Cardiac muscle cell (in vitro differentiated cells and primary cell): ENCODE measurements at regions not wholly inside any gene's neighbourhood (a gene's known extent, or its start where the extent isn't known, plus 50 kb on each side); places are given as distances from the start of the nearest gene placed in this dataset.

Source experiments
- DNase-seq, 2 donors: peaks; one replicate each; pipeline versions ENCODE4 v3.0.0 to v3.0.0-alpha.2; 2010 to 2017; ENCODE audit warnings: low read depth in 1 of 2, low spot score in 1 of 2
- H3K27ac ChIP-seq: fragments of 200-600 bp; sonication (generic); 2 replicates; pipeline ENCODE4 v1.5.1; 2016
- H3K27me3 ChIP-seq: fragments of 200-600 bp; sonication (generic); 2 replicates; pipeline ENCODE4 v1.6.0; 2016; ENCODE audit warnings: control low read depth
- H3K36me3 ChIP-seq: fragments of 200-600 bp; sonication (generic); 2 replicates; pipeline ENCODE4 v1.5.1; 2016; ENCODE audit warnings: control low read depth
- H3K4me1 ChIP-seq: fragments of 200-600 bp; sonication (generic); 2 replicates; pipeline ENCODE4 v1.8.1; 2017; ENCODE audit warnings: low read depth, mild to moderate bottlenecking, mixed run types
- H3K4me3 ChIP-seq: fragments of 200-600 bp; sonication (generic); 2 replicates; pipeline ENCODE4 v1.5.1; 2016; ENCODE audit warnings: mild to moderate bottlenecking
- H3K9me3 ChIP-seq: fragments of 200-600 bp; sonication (generic); 2 replicates; pipeline ENCODE4 v1.5.1; 2017; ENCODE audit warnings: low read depth, mild to moderate bottlenecking, control low read depth
- TF ChIP-seq, protein P1 (sequence below): IDR thresholded peaks from 2 replicates; pipeline ENCODE4 v1.5.1; 2012; ENCODE audit warnings: low read depth, mild to moderate bottlenecking, low read length

DNA sequence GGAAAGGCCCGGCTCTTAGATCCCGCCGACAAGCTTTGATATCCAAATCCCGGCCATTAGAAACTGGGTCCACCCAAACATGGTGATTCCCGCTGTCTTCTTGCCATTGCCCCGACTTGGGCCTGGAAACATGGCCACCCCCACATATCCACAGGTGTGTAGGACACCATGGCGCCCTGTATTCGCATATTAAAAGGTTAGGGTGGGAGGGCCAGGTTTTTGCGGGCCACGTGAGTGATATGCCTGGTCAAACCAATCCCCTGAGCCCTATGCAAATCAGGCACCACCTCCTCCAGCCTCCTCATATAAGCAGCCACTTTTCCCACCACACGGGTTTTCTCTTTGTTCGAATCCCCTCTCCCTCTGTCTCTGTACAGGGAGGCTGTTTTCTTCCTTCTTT is 766.4 kb downstream of the UQCRFS1 start:
- Histone ChIP-seq H3K27ac (no peak overlapping the region), H3K9me3 (no peaks in the 10 kb centered on the region), H3K4me1 (no peaks in the 10 kb centered on the region), H3K4me3 (no peak overlapping the region), H3K36me3 (no peaks in the 10 kb centered on the region), H3K27me3 (no peaks in the 10 kb centered on the region)
- DNase-seq, result no peak
- TF ChIP-seq, protein P1, sequence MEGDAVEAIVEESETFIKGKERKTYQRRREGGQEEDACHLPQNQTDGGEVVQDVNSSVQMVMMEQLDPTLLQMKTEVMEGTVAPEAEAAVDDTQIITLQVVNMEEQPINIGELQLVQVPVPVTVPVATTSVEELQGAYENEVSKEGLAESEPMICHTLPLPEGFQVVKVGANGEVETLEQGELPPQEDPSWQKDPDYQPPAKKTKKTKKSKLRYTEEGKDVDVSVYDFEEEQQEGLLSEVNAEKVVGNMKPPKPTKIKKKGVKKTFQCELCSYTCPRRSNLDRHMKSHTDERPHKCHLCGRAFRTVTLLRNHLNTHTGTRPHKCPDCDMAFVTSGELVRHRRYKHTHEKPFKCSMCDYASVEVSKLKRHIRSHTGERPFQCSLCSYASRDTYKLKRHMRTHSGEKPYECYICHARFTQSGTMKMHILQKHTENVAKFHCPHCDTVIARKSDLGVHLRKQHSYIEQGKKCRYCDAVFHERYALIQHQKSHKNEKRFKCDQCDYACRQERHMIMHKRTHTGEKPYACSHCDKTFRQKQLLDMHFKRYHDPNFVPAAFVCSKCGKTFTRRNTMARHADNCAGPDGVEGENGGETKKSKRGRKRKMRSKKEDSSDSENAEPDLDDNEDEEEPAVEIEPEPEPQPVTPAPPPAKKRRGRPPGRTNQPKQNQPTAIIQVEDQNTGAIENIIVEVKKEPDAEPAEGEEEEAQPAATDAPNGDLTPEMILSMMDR, result no peak

DNA sequence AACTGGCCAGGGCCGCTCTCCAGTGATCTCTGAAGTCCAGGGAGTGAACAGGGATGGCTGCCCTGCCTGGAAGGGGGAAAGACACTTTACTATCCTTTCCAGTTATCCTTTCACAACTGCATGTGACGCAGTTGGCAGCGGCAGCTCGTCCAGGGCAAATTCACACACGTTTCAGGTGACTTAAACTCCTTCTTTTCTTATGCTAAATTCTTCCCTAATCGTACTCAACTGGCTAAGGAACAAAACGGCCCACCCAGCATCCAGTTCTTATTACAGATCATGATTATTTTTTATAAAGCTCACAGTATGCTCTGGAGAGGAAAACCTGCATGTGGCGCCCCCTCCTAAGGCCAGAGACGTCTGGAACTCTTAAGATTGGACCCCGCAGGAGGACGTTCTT is 767.1 kb downstream of the UQCRFS1 start:
- DNase-seq, result no peak
- TF ChIP-seq, protein P1, result no peak

DNA sequence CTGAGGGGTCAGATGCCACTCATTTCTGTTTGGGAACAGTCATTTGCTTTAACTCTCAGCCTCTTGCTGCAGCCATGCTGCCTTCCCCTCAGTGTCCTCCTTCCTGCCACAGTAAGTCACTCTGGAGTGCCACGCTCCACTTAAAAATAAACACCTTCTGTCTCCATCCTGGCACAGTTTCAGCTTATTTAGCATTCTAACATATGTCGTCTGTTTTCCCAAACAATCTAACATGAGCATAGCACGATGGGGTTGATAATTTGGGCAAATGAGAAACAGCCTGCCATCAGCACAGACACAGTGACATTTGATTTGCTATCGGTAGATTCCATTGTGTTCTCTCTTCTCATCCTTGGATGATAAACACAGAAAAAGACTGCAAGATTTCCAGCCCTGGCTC is 768.6 kb downstream of the UQCRFS1 start:
- Histone ChIP-seq H3K36me3 (no peaks in the 10 kb centered on the region), H3K4me1 (no peaks in the 10 kb centered on the region), H3K27ac (no peak overlapping the region), H3K4me3 (no peak overlapping the region), H3K27me3 (no peaks in the 10 kb centered on the region), H3K9me3 (no peaks in the 10 kb centered on the region)
- TF ChIP-seq, protein P1, result no peak
- DNase-seq, result no peak

More for the DNA sequence above, 767.1 kb downstream of the UQCRFS1 start:
- H3K36me3 ChIP-seq, result no peaks in the 10 kb centered on the region
- no peak overlapping the region for H3K27ac ChIP-seq
- no peaks in the 10 kb centered on the region for H3K9me3 ChIP-seq
- no peaks in the 10 kb centered on the region for H3K27me3 ChIP-seq
- no peaks in the 10 kb centered on the region for H3K4me1 ChIP-seq
- H3K4me3 ChIP-seq, result no peak overlapping the region

DNA sequence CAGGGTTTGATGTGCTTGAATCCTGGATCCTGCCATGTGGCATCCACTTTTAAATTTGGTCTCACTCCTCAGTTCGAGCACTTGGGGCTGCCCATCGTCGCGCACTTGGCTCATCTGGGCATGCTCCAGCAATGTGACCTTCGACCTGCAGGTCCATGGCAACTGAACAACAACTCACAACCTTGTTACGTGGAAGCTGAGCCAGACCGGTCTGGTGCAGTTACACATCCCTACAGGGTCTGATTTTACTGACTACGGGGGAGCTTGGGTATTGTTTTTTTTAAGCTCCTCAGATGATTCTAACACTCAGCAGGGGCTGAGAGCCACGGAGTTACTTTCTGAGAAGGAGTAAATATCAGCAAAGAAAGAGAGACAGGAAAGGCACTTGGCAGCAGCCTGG is 769.6 kb downstream of the UQCRFS1 start:
- TF ChIP-seq, protein P1, result no peak
- no peaks in the 10 kb centered on the region for H3K27me3 ChIP-seq
- H3K4me3 ChIP-seq, result no peak overlapping the region
- H3K4me1 ChIP-seq, result no peaks in the 10 kb centered on the region
- H3K27ac ChIP-seq, result no peak overlapping the region
- H3K36me3 ChIP-seq, result no peaks in the 10 kb centered on the region
- no peak for DNase-seq
- no peaks in the 10 kb centered on the region for H3K9me3 ChIP-seq

DNA sequence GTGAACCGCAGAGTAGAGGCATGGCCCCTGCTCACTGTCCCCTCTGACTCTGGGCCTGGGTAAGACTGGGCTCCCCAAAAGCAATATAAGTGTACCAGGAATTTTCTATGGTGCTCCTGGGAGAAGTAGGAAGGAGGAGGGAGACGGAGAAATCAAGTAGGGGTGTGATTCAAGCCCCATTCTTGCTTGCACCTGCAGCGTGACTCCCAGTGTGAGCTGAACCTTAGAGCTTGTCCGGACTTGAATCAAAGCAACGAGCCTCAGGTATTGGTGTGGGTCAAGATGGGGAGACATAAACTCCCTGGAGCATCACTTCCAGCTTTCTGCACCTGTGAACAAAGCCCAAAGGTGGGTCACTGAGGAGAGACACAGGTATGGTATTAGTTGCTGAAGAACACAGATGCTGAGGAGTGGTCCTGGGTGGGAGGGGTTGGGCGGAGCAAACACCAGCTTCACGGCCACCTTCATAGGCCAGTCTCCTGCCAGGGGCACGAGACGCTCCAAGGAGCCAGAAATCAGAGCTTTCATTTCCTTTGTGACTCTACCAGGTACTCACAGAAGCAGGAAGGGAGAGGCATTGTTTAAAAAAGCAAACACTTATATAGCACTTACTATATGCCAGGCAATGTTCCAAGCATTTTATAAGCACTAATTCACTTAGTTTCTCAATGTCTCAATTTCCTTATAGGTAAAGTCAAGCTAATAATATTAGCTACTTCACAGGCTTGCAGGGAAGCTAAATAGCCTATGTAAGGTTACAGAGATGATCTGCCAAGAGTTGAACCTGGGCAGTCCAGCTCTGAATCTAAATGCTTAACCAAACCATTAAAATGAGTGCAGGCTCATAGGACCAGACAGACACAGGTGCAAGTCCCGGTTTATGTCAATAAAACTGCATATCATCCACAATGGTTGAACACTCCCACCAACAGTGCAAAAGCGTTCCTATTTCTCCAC is 775.3 kb downstream of the UQCRFS1 start:
- H3K36me3 ChIP-seq, result no peaks in the 10 kb centered on the region
- no peak for DNase-seq
- H3K9me3 ChIP-seq, result no peaks in the 10 kb centered on the region
- H3K27me3 ChIP-seq, result no peaks in the 10 kb centered on the region
- no peak overlapping the region for H3K4me3 ChIP-seq
- H3K4me1 ChIP-seq, result no peaks in the 10 kb centered on the region
- TF ChIP-seq, protein P1, result no peak
- no peak overlapping the region for H3K27ac ChIP-seq
